HG03565 (cell line): ENCODE measurements at regions not wholly inside any gene's neighbourhood (a gene's known extent, or its start where the extent isn't known, plus 50 kb on each side); places are given as distances from the start of the nearest gene placed in this dataset.

Experiments used
- ATAC-seq: cut with Tn5 transposase; IDR thresholded peaks from one replicate; pipeline ENCODE4 v1.9.1; 2021; ENCODE audit warnings: mild to moderate bottlenecking, moderate library complexity; ENCODE audit not compliant: unreplicated experiment

DNA sequence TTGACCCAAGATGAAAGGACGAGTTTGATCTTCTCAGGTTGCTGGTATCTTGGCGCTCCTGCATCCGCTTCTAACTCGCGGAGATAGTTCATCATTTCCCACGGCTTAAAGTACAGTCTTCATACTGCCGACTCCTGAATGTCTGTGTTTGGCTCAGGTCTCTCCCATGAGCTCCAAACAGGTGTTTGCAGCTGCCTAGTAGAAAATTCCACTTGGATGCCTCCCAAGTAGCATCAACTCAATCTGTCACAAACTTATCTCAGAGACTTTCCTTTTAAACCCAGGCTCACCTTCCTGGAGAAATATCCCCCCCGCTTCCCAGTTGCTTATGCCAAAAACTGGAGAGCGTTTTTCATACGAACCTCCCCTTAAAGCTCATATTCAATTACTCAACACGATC, 986.5 kb downstream of the TBC1D22A start:
- ATAC-seq, result no peak

GRCh38 chr22:47748271-47748670, 985.8 kb downstream of the TBC1D22A start:
- no peak for ATAC-seq

DNA sequence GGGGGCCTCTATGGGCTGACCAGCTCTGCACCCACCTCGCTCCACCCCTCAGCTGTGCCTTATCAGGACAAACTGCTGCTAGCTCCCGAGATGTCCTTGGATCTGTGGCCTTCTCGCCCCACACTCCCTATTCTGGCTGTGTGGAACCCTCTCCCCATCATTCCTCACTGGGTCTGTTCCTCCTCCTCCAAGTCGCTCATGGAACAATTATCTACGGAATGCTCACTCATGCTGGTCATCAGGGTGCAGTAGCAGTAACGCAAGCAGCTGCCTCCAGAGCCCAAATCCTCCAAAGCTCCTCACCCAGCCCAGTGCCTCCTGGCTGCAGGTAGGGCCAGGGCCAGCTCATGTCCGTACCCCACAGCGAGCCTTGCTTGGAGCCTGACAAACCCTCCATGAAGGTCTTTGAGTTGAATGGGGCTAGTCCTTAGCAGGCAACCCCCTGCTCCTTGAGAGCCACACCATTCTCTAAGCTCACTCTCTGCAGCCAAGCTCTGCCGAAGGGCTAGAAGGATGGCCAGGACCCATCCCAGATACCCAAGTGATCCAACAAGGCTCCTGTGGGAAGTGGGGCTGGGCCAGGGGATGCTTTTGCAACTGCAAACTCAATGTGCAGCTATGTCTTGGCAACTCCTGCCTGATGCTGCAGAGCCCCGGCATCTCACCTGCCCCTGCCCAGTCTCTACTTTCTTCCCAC, 977.8 kb downstream of the TBC1D22A start:
- ATAC-seq, result no peak

- ATAC-seq, result no peak
These were observed 977.0 kb downstream of the TBC1D22A start for GRCh38 chr22:47739291-47740015.

DNA sequence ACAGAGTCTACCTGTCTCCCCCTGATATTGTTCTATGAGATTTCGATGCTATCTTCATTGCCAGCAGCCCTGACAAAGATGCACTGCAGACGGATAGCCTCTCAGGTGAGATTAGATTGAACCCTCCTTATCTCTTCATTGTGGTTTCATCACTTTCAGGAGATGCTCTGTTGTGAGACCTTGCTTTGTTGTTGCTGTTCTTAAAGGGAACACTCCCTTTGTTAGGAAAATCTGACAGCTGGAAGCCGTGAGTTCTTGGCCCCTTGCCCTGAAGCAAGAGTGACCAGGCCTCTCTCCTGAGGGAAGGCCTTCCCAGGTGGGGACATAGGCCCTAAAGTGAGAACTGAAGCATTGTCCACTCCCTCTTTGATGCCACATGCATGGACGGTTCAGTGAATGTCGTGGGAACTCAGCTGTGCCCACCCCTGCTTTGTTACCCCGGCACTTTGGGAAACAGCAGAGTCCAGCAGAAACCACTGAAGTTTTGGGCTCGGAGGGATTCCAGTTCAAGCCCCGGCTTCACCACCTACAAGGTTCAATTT, 976.1 kb downstream of the TBC1D22A start:
- no peak for ATAC-seq

DNA sequence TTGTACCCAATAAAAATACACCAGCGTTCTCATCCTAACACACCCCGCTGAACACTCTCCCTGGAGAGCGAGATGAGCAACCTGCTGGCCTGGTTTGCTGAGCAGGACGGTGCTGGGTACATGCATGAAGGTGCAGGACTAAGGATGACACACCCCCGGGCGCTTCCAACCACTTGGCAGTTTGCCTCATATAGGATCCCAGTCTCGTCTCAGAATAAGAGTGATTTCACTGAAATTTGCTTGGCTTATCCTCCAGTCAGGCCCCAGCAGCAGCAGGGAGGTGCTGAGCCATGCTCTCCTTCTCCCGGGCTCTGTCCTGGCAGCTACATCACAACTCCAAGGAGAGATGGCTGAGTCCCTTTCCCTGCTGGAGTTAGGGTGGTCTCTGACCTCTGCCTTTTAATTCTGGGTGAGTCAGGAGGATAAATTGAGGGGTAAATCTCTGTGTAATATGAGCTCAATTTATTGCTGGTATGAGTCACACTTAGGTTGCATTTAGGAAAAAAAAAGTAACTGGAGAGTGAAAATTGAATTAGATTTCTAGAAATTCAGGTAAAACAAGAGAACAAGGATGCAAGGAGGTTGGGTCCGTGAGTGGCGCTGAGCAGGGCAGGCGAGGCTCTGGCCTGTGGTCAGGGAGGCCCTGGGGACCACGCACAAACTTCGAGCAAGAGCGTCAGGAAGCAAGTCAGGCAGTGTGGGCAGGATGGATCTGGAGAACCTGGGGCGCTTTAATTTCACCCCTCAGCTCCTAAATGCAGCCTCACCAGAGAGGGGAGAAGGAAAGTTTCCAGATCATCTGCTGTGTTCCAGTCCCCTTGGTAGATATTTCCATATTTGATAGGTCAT, 974.0 kb downstream of the TBC1D22A start:
- no peak for ATAC-seq

GRCh38 chr22:47734511-47734910, 972.1 kb downstream of the TBC1D22A start:
- ATAC-seq, result no peak

- ATAC-seq, result no peak
These were observed 965.2 kb downstream of the TBC1D22A start for GRCh38 chr22:47727641-47728040.

- ATAC-seq, result no peak
These were observed 962.3 kb downstream of the TBC1D22A start for GRCh38 chr22:47724751-47725150.

DNA sequence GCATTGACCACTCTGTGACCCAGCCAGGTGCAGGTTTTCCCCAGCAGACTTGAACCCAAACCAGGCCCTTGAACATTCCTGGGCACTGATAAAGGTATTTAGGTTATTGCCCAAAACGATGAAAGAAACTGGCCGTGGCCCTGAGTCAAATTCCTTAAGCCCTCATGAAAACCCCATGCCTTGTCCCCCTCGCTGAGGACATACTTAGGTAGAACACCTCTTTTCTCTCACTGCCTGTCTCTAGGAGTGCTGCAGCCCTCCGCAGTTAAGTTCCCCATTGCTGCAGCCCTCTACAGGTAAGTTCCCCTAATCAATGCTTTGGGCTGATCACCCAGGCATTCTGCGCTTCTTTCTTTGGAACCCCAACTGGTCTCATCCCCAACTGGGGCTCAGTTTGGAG, 961.6 kb downstream of the TBC1D22A start:
- ATAC-seq, result no peak

- no peak for ATAC-seq
These were observed 955.9 kb downstream of the TBC1D22A start for GRCh38 chr22:47718337-47718736.

DNA sequence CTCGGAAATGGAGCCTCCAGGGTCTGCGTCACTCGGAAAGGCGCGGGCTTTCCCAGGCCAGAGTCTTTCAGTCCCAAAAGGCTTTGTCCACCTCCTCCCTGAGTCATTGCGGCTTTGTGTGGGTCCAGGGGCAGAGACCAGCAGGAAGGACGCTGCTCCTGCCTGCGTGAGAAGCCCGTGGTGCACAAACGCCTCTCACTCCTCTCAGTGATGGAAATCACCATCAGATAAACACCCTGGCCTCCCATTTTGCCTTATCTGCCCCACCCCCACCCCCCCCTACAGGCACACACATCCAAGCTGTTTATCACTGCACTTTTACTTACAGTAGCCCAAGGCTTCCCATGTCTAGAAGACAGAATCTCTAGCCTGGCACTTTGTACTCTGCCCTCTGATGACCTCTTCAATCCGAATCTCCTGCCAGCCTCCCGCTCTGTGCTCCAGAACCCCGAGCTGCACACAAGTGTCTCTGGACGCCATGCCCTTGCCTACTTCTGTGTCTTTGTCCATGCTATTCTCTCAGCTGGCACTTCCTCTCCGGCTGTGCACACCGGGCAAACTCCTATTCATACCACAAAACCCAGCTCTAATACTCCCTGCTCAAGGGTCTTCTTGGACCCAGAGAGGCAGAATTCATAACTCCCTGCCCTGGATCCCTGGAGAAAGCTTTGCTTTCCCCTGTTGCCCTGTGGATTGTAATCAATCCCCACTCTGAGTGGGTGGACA, 954.6 kb downstream of the TBC1D22A start:
- no peak for ATAC-seq

DNA sequence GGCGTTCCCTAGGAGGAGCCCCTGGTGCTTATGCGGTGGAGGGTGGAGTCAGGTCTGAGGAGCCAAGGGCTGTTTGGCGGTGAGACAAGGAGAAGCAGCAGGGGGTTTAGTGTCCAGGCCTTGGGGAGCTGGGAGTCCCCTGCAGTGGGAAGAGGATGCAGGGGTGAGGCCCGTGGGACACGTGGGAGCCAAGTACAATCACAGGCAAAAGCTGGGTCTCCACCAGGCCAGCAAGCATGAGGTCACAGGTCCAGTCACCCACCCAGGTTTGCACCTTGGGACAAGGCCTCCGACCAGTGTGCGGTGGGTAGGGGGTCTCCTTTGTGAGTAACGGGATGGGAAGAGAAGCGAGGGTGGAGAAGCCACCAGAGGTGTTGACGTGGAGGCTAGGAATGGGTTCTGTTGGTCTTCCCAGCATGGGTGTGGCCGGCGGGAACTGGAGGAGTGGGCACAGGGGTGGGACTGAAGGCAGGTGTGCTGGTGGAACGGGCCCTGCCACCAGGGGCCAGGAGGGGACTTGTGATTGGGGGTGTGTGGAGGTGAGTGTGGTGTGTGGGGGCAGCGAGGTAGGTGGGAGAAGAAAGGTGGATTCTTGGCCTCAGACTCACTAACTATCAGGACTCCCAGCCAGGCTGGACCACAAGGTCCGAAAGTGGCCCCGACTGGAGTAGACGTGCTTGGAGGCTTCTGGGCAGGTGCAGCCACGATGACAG, 953.6 kb downstream of the TBC1D22A start:
- no peak for ATAC-seq

DNA sequence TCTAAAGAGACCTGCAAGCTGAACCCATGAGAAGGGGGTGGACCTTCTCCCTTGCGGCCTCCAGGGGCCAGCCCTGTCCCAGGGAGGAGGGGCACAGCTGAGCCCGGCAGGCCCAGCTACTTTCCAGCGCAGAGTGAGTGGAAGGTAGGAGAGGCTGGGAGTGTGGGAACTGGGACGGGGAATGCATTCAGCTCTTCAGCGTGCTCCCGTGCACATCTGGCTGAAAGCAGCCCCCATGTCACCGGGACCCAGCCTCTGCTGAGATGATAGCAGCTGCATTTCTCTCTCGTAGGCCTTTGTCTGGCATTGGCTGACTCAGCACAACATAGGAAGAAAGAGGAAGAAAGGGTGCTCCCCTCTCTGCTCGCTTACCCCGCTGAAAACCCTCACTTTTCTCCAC, 951.5 kb downstream of the TBC1D22A start:
- ATAC-seq, result no peak

DNA sequence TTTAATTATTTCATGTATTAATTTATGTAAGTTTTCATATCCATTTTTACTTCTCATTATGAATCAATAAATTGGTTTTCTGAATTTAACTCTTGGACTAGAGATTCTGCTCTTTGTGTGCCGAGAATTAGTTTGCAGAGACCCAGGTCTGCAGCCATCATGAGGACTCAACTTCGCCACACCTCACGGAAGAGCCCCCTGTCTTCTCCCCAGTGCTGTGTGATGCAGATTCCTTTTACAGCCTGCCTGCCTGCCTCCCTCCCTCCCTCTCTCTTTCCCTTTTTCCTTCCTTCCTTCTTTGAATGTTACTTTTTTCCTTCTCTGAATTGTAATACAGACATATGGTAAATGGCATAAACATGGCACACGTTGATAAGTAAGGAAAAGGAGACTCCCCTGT, 947.7 kb downstream of the TBC1D22A start:
- no peak for ATAC-seq

- ATAC-seq, result no peak
These were observed 942.9 kb downstream of the TBC1D22A start for GRCh38 chr22:47705350-47705749.

- no peak for ATAC-seq
These were observed 936.5 kb downstream of the TBC1D22A start for GRCh38 chr22:47698906-47699305.

DNA sequence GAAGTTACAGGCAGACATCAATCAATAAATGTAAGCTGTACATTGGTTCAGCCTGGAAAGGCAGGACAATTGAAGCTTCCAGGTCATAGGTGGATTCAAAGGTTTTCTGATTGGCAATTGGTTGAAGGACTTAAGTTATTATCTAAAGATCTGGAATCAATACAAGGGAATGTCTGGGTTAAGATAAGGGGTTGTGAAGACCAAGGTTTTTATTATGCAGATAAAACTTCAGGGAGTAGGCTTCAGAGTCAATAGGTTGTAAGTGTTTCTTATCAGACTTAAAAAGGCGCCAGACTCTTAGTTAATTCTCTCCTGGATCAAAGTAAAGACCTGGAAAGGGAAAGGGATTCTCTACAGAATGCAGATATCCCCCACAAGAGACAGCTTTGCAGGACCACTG, 935.4 kb downstream of the TBC1D22A start:
- ATAC-seq, result no peak

DNA sequence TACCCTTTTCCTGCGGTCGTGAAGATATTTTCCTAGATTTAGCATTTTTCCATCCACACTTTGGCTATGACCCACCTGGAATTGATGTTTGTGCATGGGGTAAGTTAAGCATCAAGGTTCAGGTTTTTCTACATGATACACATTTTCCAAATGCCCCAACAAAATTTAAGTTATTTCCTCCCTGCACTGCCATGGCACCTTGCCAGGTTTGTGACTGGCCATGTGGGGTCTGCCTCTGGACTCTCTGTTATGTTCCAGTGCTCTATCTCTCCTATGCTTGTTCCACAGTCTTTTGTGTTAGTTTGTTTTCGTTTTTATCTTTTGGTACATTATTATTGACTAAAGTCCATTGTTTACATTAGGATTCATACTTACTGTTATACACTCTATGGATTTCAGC, 934.3 kb downstream of the TBC1D22A start:
- no peak for ATAC-seq

- no peak for ATAC-seq
These were observed 932.7 kb downstream of the TBC1D22A start for GRCh38 chr22:47695176-47695575.
